Natural killer cell (primary cell): ENCODE measurements at regions not wholly inside any gene's neighbourhood (a gene's known extent, or its start where the extent isn't known, plus 50 kb on each side); places are given as distances from the start of the nearest gene placed in this dataset.

Experiments
- ATAC-seq, 3 donors: fragments of 150-1000 bp in 2 of 3; fragments of 200-7000 bp in 1 of 3; cut with Tn5 transposase; 1 replicate in 1 of 3; 2 replicates in 2 of 3; pipeline ENCODE4 v1.10.0; 2021; ENCODE audit warnings: mild to moderate bottlenecking in 2 of 3, moderate library complexity in 2 of 3
- DNase-seq, 2 donors: peaks; one replicate each; pipeline versions ENCODE4 v3.0.0 to v3.0.0-alpha.2; 2013 to 2021; ENCODE audit warnings: mixed read lengths in 1 of 2
- H3K27ac ChIP-seq: one replicate; pipeline ENCODE4 v1.5.1; 2013; ENCODE audit warnings: mild to moderate bottlenecking, low read length
- H3K27me3 ChIP-seq: one replicate; pipeline ENCODE4 v1.6.1; 2013; ENCODE audit warnings: low read length; ENCODE audit not compliant: control insufficient read depth, insufficient read depth
- H3K36me3 ChIP-seq: one replicate; pipeline ENCODE4 v1.6.1; 2013; ENCODE audit warnings: low read length; ENCODE audit not compliant: control insufficient read depth, insufficient read depth
- H3K4me1 ChIP-seq: one replicate; pipeline ENCODE4 v1.6.1; 2013; ENCODE audit warnings: low read length; ENCODE audit not compliant: control insufficient read depth, insufficient read depth
- H3K4me3 ChIP-seq: one replicate; pipeline ENCODE4 v1.5.1; 2013; ENCODE audit warnings: low read length
- H3K9me3 ChIP-seq: one replicate; pipeline ENCODE4 v1.6.1; 2013; ENCODE audit warnings: low read length; ENCODE audit not compliant: control insufficient read depth, insufficient read depth
- H3K27ac Mint-ChIP-seq, 2 donors: one replicate each; pipeline ENCODE4 v1.8.0; 2022; ENCODE audit warnings: mild to moderate bottlenecking in 2 of 2, mixed read lengths in 2 of 2, moderate library complexity in 1 of 2
- H3K27me3 Mint-ChIP-seq, 2 donors: one replicate each; pipeline ENCODE4 v1.8.0; 2022; ENCODE audit warnings: low read depth in 2 of 2, mixed read lengths in 2 of 2
- H3K36me3 Mint-ChIP-seq: one replicate; pipeline ENCODE4 v1.8.0; 2022; ENCODE audit warnings: mixed read lengths
- H3K4me1 Mint-ChIP-seq, 2 donors: one replicate each; pipeline ENCODE4 v1.8.0; 2022; ENCODE audit warnings: mixed read lengths in 2 of 2
- H3K4me3 Mint-ChIP-seq: one replicate; pipeline ENCODE4 v1.8.0; 2022; ENCODE audit warnings: mild to moderate bottlenecking, moderate library complexity, mixed read lengths
- H3K9me3 Mint-ChIP-seq, 2 donors: one replicate each; pipeline ENCODE4 v1.8.0; 2022; ENCODE audit warnings: mixed read lengths in 2 of 2
- WGBS: methylation state at CpG from one replicate; pipeline ENCODE4 v1.1.7; 2013; ENCODE audit warnings: missing lambda C conversion rate; ENCODE audit not compliant: insufficient coverage; 5-methylcytosine and 5-hydroxymethylcytosine counted together
- intact Hi-C: fragments of 100-400 bp; cut with micrococcal nuclease; formaldehyde crosslinking; loops from one replicate; pipeline ENCODE4 v1.14.2; 2022
- TF ChIP-seq, protein P1 (sequence below): fragments of 200-600 bp; IDR thresholded peaks from one replicate; pipeline ENCODE4 v1.8.0; 2022; ENCODE audit warnings: antibody characterized with exemption

DNA sequence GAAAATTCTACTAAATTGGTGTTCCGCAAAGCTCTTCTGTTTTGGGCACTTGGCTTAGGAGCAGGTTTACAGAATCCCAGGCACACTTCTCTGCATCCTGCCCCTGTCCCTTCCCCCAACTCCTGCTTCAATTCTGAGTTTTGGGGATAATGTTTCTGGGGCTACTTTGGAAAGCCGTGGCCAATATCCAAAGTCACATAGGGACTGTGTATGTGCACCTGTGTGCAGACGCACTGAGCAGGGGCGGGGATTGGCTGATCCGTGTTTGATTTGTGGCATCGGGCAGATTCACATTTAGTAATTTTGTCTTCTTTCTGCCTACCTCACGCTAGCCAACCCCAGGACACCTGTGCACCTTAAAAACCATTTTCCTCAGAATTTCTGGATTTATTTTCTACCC, 491.9 kb downstream of the SIPA1L2 start:
- Histone ChIP-seq H3K4me3 (no peak overlapping the region), H3K4me1 (no peaks in the 10 kb centered on the region), H3K36me3 (no peaks in the 10 kb centered on the region), H3K27me3 (no peaks in the 10 kb centered on the region), H3K9me3 (peaks cover 3% of the 10 kb centered on the region), H3K27ac (no peak overlapping the region)
- H3K27ac Mint-ChIP-seq: no peak overlapping the region
- WGBS: 93% methylated on average over 7 of the region's 7 CpGs
- no peaks in the 10 kb centered on the region for H3K9me3 Mint-ChIP-seq
- no peaks in the 10 kb centered on the region for H3K36me3 Mint-ChIP-seq
- no peak overlapping the region for H3K4me3 Mint-ChIP-seq
- TF ChIP-seq, protein P1, sequence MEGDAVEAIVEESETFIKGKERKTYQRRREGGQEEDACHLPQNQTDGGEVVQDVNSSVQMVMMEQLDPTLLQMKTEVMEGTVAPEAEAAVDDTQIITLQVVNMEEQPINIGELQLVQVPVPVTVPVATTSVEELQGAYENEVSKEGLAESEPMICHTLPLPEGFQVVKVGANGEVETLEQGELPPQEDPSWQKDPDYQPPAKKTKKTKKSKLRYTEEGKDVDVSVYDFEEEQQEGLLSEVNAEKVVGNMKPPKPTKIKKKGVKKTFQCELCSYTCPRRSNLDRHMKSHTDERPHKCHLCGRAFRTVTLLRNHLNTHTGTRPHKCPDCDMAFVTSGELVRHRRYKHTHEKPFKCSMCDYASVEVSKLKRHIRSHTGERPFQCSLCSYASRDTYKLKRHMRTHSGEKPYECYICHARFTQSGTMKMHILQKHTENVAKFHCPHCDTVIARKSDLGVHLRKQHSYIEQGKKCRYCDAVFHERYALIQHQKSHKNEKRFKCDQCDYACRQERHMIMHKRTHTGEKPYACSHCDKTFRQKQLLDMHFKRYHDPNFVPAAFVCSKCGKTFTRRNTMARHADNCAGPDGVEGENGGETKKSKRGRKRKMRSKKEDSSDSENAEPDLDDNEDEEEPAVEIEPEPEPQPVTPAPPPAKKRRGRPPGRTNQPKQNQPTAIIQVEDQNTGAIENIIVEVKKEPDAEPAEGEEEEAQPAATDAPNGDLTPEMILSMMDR: no peak
- no peak for DNase-seq
- no peak for ATAC-seq
- H3K4me1 Mint-ChIP-seq: no peaks in the 10 kb centered on the region
- H3K27me3 Mint-ChIP-seq: peaks cover 0 to 3% of the 10 kb centered on the region in 2 donors
- intact Hi-C loops: no loop called here

DNA sequence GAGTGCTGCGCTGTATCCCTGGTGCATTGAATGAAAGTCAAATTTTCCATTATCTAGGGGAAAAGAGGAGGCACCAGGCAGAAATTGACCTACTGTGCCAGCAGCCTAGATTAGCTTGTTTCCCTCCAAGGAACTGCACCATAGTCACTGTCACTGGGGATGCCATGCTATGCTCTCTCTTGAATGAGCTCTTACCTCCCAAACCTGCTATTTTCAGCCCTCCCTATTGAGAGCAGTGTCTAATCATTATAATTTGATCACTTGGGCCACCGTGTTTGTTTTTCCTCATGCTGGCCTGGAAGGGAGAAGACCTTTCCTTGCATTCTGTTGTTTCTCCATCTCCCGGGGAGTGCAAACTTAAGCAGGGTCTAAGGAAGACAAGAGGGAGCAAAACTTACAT, 492.9 kb downstream of the SIPA1L2 start:
- Histone ChIP-seq H3K4me3 (no peak overlapping the region), H3K36me3 (no peaks in the 10 kb centered on the region), H3K9me3 (peaks cover 3% of the 10 kb centered on the region), H3K4me1 (no peaks in the 10 kb centered on the region), H3K27me3 (no peaks in the 10 kb centered on the region), H3K27ac (no peak overlapping the region)
- ATAC-seq (no peak), DNase-seq (no peak)
- TF ChIP-seq, protein P1: no peak
- H3K27me3 Mint-ChIP-seq: peaks cover 0 to 3% of the 10 kb centered on the region in 2 donors
- no peak overlapping the region for H3K27ac Mint-ChIP-seq
- no peaks in the 10 kb centered on the region for H3K4me1 Mint-ChIP-seq
- H3K36me3 Mint-ChIP-seq: no peaks in the 10 kb centered on the region
- H3K9me3 Mint-ChIP-seq: no peaks in the 10 kb centered on the region
- no peak overlapping the region for H3K4me3 Mint-ChIP-seq
- intact Hi-C loops: no loop called here
- WGBS: 77% methylated on average over 3 of the region's 3 CpGs

DNA sequence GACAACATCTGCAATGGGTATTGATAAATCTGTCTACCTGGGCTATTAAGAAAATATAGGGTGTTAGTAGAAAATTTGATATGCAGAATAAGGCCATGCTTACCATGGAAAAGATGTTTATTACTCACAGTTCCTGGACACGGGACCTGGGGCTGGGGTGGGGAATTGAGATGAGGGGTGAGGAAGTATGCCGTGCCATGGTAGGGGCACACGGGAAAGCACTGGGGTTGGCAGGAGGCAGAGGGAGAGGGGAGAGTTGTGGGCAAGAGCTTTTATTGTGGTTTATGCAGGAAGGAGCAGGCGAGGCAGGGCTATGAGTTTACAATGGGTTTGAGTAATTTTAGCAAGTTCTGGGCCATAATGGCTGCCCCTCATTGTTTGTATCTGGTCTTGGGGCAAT, 493.8 kb downstream of the SIPA1L2 start:
- 77% methylated on average over 4 of the region's 4 CpGs for WGBS

DNA sequence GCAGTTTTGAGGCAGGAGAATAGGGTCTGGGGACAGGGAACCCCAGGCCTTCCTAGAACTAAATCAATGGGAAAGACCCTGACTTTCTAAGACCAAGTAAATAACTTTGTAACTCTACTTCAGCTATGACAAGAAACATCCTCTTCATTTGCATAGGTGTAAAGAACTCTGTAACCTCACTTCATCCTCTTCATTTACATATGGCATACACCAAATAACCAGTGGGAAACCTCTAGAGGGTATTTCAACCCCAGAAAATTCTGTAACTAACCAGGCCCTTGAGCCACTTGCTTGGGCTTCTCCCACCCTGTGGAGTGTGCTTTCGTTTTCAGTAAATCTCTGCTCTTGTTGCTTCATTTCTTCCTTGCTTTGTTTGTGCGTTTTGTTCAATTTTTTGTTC, 495.6 kb downstream of the SIPA1L2 start:
- 84% methylated on average over 2 of the region's 2 CpGs for WGBS
- Histone ChIP-seq H3K36me3 (no peaks in the 10 kb centered on the region), H3K27ac (no peak overlapping the region), H3K27me3 (peaks cover 4% of the 10 kb centered on the region), H3K9me3 (peaks cover 5% of the 10 kb centered on the region), H3K4me1 (no peaks in the 10 kb centered on the region), H3K4me3 (no peak overlapping the region)
- Mint-ChIP-seq H3K4me3 (no peak overlapping the region), H3K27me3 (peaks cover 3 to 14% of the 10 kb centered on the region in 2 donors), H3K9me3 (no peaks in the 10 kb centered on the region), H3K4me1 (no peaks in the 10 kb centered on the region), H3K27ac (no peak overlapping the region), H3K36me3 (no peaks in the 10 kb centered on the region)
- intact Hi-C loops: no loop called here
- TF ChIP-seq, protein P1: no peak
- ATAC-seq (no peak), DNase-seq (no peak)

More for the DNA sequence above, 493.8 kb downstream of the SIPA1L2 start:
- Histone ChIP-seq H3K27me3 (no peaks in the 10 kb centered on the region), H3K4me3 (no peak overlapping the region), H3K36me3 (no peaks in the 10 kb centered on the region), H3K9me3 (peaks cover 3% of the 10 kb centered on the region), H3K27ac (no peak overlapping the region), H3K4me1 (no peaks in the 10 kb centered on the region)
- ATAC-seq: no peak
- Mint-ChIP-seq H3K27ac (no peak overlapping the region), H3K36me3 (no peaks in the 10 kb centered on the region), H3K9me3 (no peaks in the 10 kb centered on the region), H3K4me3 (no peak overlapping the region), H3K4me1 (no peaks in the 10 kb centered on the region), H3K27me3 (peaks cover 0 to 3% of the 10 kb centered on the region in 2 donors)
- DNase-seq: no peak
- intact Hi-C loops: no loop called here
- TF ChIP-seq, protein P1: no peak
